CD4-positive, alpha-beta T cell treated with Interleukin-21 for 1 hour (primary cell): ENCODE measurements at regions not wholly inside any gene's neighbourhood (a gene's known extent, or its start where the extent isn't known, plus 50 kb on each side); places are given as distances from the start of the nearest gene placed in this dataset.
"Not testable (repeated sequence)": the region's sequence is repeated elsewhere in the genome, so short reads cannot be mapped to it uniquely, and the experiment has no call there.

Experiments
- DNase-seq: peaks from one replicate; pipeline ENCODE4 v3.0.0-alpha.2; 2020

GRCh38 chr2:2649109-2650072 lies 318.3 kb upstream of the MYT1L start:
- DNase-seq, result no peak

- DNase-seq, result no peak
These were observed 317.0 kb upstream of the MYT1L start for GRCh38 chr2:2648094-2648493.

GRCh38 chr2:2647141-2647541 lies 316.1 kb upstream of the MYT1L start:
- DNase-seq, result no peak

- DNase-seq, result peak; percentile 36
These were observed 315.5 kb upstream of the MYT1L start for GRCh38 chr2:2646433-2647051.

- DNase-seq, result no peak
These were observed 314.2 kb upstream of the MYT1L start for GRCh38 chr2:2645162-2645855.

- DNase-seq, result not testable (repeated sequence)
These were observed 313.7 kb upstream of the MYT1L start for GRCh38 chr2:2644751-2645150.

DNA sequence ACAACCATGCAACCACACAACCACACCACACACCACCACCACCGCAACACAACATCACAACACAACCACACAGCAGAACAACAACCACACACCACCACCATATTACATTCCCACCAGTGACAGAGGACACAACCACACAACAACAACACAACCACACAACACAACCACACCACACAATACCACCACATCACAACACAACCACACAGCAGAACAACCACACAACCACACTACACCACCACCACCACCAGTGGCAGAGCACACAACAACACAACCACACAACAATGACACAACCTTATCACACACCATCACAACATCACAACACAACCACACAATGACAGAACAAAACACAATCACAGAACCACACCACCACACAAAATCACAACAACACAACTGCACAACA lies 313.0 kb upstream of the MYT1L start:
- DNase-seq, result no peak

DNA sequence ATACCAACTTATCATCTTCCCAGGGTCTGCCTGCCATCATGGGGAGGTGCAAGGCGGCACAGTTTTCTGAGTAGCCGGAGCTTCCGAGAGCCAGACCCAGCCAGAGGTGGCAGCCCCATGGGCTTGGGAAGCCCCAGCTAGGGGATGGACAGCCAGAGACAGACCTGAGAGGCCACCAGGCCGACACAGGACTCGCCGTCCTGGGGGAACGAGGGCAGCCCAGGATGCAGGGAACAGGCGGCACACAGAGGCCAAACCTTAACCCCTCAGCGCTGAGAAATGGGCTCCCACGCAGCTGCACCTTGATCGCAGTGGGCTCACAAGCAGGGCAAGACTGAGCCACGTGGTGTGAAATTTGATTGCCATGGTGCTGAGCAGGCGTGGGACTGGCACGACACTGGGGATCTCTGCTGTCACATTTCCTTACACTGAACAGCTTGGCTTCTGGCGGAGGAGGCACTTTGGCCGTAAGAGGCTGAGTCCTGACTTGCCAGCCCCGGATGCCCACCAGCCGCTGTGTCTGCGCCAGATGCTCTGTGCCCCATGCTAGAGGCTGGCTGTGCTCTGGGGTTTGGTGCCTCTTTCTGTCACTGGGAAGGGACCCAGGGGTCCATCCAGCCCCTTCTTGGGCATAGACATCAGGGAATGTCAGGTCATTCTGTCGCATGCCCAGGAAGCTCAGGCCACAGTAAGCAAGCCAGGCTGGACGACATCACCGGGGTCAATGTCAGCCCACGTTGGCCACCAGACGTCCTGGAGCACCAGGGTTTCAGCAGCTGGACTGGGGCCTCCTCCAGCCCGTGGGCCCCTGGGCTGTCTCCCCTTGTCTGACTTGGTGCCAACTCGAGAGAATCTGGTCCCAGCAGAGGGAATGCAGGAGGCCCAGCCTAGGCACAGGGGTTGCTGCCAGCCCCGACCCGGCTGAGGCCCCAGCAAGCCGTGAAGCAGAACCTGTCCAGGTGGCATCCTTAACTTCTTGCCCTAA lies 312.1 kb upstream of the MYT1L start:
- no peak for DNase-seq

DNA sequence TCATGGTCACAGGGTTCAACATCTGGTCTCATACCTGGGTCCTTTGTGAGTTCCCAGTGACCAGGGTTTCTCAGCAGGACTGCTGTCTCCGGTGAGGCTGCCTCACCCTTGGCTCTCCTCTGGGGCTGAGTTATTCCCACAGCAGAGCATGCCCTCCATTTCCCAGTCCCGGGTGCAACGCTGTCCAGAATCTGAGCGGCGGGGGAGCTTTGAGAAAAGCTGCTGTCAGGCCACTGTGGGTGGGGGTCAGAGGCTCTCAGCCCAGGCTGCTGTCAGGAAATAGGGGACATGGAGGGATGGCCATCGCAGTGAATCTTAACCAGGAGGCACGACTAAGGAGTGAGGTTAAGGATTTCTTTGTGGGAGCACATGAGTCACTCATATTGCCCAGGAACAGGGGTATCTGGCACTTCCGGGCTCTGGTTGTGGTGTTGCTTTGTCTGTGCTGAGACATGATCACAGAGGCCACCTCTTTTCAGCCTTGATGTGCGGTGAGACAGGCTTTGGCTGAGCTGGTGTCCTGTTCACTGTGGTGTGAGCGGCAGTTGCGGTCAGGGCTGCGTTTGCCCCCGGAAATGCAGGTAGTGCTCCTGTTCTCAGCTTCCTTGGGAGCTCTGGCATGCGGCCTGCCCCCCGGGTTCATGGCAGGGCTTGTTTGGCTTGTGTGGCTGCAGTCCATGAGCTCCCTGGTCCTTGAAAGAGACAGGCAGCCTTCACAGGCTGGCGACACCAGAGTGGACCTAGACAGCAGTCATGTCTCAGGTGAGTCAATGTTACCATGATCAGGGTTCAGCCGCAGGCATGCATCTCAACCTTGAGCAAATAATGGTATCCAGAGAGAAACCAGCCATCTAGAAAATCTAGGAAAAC lies 310.7 kb upstream of the MYT1L start:
- DNase-seq, result no peak

DNA sequence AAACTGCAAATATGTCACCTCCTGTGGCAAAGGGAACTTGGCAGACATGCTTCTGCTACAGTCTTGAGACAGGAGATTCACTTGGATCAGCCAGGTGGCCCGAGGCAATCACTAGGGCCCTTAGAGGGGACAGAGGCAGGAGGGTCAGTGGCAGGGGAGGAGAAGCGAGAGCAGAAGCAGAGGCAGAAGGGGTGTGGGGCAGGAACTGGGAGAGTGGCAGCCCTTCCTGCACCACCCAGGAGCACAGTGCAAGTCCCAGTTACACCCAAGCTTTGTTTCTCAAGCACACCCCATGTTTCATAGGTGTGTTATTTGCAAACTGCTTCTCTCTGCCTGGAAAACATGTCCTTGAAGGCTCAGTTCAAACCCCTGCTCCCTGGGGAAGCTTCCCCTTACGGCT lies 309.7 kb upstream of the MYT1L start:
- no peak for DNase-seq

DNA sequence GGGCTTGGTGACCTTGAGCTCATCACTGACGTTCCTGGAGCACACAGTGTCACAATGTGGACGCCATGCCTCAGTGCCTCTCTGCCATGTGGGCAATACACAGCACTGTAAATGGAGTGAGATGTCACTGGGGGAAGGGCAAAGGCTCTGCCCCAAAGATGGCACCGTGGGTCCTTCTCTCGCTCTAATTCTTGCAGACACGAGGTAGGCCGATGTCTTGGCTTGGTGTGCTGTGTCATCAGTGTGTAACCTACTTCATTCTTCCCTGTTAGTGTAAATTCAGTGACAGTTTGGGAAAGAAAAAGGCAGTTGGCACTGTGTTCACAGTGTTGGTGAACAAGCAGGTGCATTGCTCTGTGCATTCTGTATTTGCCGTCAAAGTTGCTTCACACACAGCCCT lies 309.3 kb upstream of the MYT1L start:
- no peak for DNase-seq

- DNase-seq, result no peak
These were observed 308.4 kb upstream of the MYT1L start for GRCh38 chr2:2639251-2640139.

DNA sequence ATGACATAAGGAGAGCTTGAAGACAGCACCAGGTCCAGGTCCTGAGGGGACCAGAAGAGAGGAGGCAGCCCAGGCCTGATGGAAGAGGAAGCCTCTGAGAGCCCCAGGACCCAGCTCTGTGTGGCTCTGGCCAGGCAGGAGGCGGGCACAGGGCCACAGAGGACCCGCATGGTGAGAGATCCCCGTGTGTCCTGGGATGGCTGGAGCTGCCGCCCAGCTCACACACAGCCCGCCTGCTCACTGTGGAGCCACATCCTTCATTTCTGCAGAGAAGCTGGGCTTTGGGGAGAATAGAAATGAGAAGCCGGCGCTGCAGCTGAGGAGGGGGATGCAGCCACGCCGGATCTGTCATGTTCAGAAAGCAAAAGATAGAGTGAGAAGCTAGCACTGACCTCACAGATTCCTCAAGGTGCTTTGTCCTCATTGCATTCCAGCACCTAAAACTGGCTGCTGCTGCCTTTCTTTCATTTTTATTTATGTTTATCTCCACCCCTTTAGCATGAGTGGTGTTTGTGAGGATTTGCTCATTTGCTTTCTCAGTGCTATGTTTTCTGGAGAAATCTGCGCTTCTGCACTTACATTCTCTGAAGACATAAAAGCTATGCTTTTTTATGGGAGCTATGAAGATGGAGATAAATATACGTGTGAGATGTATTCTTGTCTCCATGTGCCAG lies 307.6 kb upstream of the MYT1L start:
- DNase-seq, result no peak

GRCh38 chr2:2636813-2637212 lies 305.7 kb upstream of the MYT1L start:
- DNase-seq, result no peak

DNA sequence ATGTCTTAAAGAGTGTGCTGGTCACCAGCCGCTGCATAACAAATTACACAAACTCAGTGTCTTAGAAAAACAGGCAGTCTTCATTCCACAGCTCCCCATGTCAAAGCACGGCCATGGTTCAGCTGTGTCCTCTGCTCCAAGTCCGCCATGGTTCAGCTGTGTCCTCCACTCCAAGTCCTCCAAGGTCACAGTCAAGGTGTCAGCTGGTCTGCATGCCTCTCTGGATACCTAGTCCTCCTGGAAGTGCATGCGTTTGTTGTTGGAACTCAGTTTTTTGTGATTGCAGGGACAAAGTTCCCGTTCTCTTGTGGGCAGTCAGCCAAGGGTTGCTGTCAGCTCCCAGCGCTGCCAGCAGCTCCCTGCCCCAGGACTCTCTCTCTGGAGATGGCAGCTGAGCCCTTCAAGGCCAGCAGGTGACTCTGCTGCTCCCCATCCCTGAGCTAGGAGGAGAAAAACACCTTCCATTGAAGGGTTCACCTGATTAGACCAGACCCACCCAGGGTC lies 304.0 kb upstream of the MYT1L start:
- DNase-seq, result no peak

DNA sequence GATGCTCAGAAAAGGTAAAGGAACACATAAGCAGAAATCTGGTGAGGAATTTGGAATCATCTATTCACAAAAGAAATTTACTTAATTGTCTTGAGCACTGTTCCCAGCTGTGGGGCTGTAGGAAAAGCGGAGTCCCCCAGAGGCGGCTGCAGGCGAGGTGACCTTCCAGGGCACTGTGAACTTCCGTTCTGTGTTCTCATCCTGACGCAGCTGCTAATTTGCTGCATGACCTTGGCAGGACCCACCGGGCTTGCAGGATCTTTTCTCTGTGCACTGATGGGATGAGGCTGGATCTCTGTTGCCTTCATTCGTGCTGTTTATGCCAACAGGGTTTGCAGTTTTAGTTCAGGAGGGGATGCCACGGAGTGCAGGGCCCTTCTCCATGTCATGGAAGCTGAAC lies 301.9 kb upstream of the MYT1L start:
- no peak for DNase-seq

DNA sequence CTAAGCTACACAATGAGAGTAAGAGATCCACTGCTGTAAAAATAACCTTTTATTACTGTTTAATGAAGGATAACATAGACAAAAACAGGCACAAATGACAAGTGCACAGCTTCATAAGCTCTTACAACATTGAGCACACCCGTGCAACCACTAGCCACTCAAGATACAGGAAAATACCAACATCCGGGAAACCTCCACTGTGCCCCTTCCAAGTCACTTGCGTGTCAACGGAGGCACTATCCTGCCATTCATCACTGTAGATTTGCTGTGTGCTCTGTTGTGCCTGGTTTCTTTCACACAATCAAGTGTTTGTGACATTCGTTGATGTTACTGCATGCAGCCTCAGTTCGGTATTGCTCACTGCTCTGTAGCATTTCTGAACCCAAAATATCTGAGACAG lies 292.9 kb upstream of the MYT1L start:
- no peak for DNase-seq

GRCh38 chr2:2621855-2622254 lies 290.8 kb upstream of the MYT1L start:
- DNase-seq, result no peak

DNA sequence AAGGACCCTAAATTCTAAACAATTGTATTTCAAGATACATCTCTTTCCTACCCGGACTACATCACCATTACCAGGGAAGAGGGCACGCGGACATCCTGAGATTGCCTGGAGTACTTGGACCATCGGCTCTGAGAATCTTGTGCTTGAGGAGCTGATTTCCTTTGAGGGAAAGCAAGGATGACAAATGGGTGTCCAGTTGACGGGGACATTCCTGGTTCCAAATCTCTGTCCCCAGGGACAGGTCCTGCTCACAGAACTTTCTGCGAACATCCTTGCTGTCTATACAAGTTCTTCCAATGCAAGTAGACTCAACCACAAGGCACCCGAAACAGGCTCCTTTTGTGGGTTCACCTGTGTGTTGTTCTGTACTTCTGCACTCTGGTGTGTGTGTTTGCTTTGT lies 289.5 kb upstream of the MYT1L start:
- DNase-seq, result no peak

DNA sequence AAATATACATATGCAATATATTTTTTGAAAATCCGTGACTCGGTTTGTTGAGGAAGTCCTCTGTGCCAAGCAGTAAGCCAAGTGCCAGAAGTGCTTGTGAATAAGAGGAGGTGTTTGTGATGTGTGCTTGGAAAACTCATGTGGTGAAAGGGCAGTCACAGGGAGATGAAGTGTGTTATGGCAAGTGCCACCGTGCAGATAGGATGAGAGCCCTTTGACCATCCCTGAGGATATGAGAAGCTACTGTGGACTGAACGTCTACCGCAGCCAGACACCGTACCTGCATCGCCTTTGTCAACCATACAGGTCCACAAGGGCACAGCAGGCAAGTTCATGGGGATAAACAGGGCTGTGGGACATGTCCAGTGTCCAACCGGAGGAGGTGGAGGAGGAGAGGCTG lies 288.9 kb upstream of the MYT1L start:
- no peak for DNase-seq
